SK-N-MC (cell line): ENCODE measurements at regions not wholly inside any gene's neighbourhood (a gene's known extent, or its start where the extent isn't known, plus 50 kb on each side); places are given as distances from the start of the nearest gene placed in this dataset.

Experiments used
- EZH2 ChIP-seq: fragments of 200-600 bp; sonication (generic); IDR thresholded peaks from one replicate; pipeline ENCODE4 v1.6.1; 2017; ENCODE audit warnings: antibody characterized with exemption
- FOXP2 ChIP-seq: optimal IDR thresholded peaks from 2 replicates; pipeline ENCODE3; 2011; ENCODE audit warnings: mild to moderate bottlenecking, moderate library complexity; ENCODE audit not compliant: insufficient read depth; ENCODE audit errors: extremely low read length, control extremely low read depth
- POLR2AphosphoS5 ChIP-seq: IDR thresholded peaks from 2 replicates; pipeline ENCODE4 v1.6.1; 2012; ENCODE audit warnings: mild to moderate bottlenecking, low read depth, low read length, borderline replicate concordance

DNA sequence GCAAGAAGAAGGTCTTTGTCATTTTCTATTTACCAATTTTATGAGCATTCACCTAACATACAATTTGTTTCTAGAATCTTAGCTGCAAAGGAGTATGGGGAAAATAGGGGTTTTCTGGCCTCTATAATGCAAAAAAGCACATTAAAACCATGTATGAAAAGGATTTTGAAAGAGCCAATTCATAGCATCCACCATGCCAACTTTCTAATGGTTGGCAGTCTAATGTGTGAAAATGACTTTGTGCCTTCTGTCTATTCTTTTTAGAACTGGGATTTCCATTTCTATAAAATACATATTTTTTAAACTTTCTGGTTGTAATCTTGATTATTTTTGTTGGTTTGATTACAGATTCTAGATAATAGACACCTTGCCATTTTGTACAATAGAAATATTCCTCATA is 333.7 kb upstream of the CNTN6 start:
- TF ChIP-seq EZH2 (no peak), POLR2AphosphoS5 (no peak), FOXP2 (no peak)
